Right ventricle myocardium superior (tissue), 1 donor: ENCODE measurements at regions not wholly inside any gene's neighbourhood (a gene's known extent, or its start where the extent isn't known, plus 50 kb on each side); places are given as distances from the start of the nearest gene placed in this dataset.
A peak's percentile ranks its signal among the peaks of the same experiment; 100 is the strongest.
"Not testable (repeated sequence)": the region's sequence is repeated elsewhere in the genome, so short reads cannot be mapped to it uniquely, and the experiment has no call there.

Source experiments
- ATAC-seq: fragments of 200-7000 bp; cut with Tn5 transposase; one replicate; pipeline ENCODE4 v1.9.1; 2020; ENCODE audit warnings: mild to moderate bottlenecking; ENCODE audit not compliant: poor library complexity
- DNase-seq: peaks from one replicate; pipeline ENCODE4 v3.0.0-alpha.2; 2020
- intact Hi-C: fragments of 100-400 bp; cut with DNase I; formaldehyde crosslinking; loops from one replicate; pipeline ENCODE4 v1.11.2; 2022
- donor health status: DM: no; HTN: yes; CAD: no; lungs with severe emphysema.

- ATAC-seq, result no peak
- intact Hi-C loops, result no loop called here
- no peak for DNase-seq
Measured at GRCh38 chrX:10676235-10676957, 56.0 kb upstream of the MID1 start.

GRCh38 chrX:10677490-10677889 lies 57.1 kb upstream of the MID1 start:
- ATAC-seq (peak; percentile 43), DNase-seq (peak; percentile 44)
- intact Hi-C loops, result no loop called here

GRCh38 chrX:10679387-10679786 lies 59.0 kb upstream of the MID1 start:
- intact Hi-C loops, result no loop called here
- no peak for DNase-seq
- no peak for ATAC-seq

- ATAC-seq (no peak), DNase-seq (no peak)
- intact Hi-C loops, result no loop called here
Measured at GRCh38 chrX:10681167-10681566, 60.8 kb upstream of the MID1 start.

GRCh38 chrX:10683631-10684030 lies 63.2 kb upstream of the MID1 start:
- intact Hi-C loops, DNase-seq, ATAC-seq: not testable (repeated sequence)

GRCh38 chrX:10685923-10686595 lies 65.7 kb upstream of the MID1 start:
- DNase-seq (no peak), ATAC-seq (no peak)

GRCh38 chrX:10691751-10692150 lies 71.4 kb upstream of the MID1 start:
- intact Hi-C loops, DNase-seq, ATAC-seq: not testable (repeated sequence)

More at GRCh38 chrX:10685923-10686595, 65.7 kb upstream of the MID1 start:
- intact Hi-C loops, result no loop called here

GRCh38 chrX:10697616-10698317 lies 77.4 kb upstream of the MID1 start:
- DNase-seq, result no peak
- intact Hi-C loops, result no loop called here
- ATAC-seq, result no peak

- DNase-seq (no peak), ATAC-seq (no peak)
Measured at GRCh38 chrX:10698318-10698640, 77.9 kb upstream of the MID1 start.

GRCh38 chrX:10702031-10702430 lies 81.6 kb upstream of the MID1 start:
- ATAC-seq (no peak), DNase-seq (no peak)
- intact Hi-C loops, result no loop called here

More at GRCh38 chrX:10698318-10698640, 77.9 kb upstream of the MID1 start:
- intact Hi-C loops, result no loop called here

GRCh38 chrX:10706342-10706741 lies 86.0 kb upstream of the MID1 start:
- DNase-seq, intact Hi-C loops, ATAC-seq: not testable (repeated sequence)

GRCh38 chrX:10707773-10708172 lies 87.4 kb upstream of the MID1 start:
- ATAC-seq (no peak), DNase-seq (no peak)
- intact Hi-C loops, result no loop called here

GRCh38 chrX:10709276-10709675 lies 88.9 kb upstream of the MID1 start:
- ATAC-seq, result no peak
- DNase-seq, result no peak
- intact Hi-C loops, result no loop called here

- DNase-seq (no peak), ATAC-seq (no peak)
- intact Hi-C loops, result no loop called here
Measured at GRCh38 chrX:10714531-10714930, 94.1 kb upstream of the MID1 start.

- no peak for DNase-seq
- intact Hi-C loops, result loop anchor here (5.0 kb wide), 1 partner anchor 531 kb away; no protein-coding TSS in a partner anchor
- peak; percentile 78 for ATAC-seq
Measured at GRCh38 chrX:10722851-10723250, 102.5 kb upstream of the MID1 start.

- intact Hi-C loops, result no loop called here
- no peak for ATAC-seq
- no peak for DNase-seq
Measured at GRCh38 chrX:10725071-10725470, 104.7 kb upstream of the MID1 start.

GRCh38 chrX:10726647-10727046 lies 106.3 kb upstream of the MID1 start:
- DNase-seq, result no peak
- no peak for ATAC-seq
- intact Hi-C loops, result no loop called here

- DNase-seq (no peak), ATAC-seq (no peak)
- intact Hi-C loops, result no loop called here
Measured at GRCh38 chrX:10728806-10729389, 108.5 kb upstream of the MID1 start.

- DNase-seq (no peak), ATAC-seq (no peak)
- intact Hi-C loops, result no loop called here
Measured at GRCh38 chrX:10739426-10739825, 119.0 kb upstream of the MID1 start.
